ENCODE measurements at regions not wholly inside any gene's neighbourhood (a gene's known extent, or its start where the extent isn't known, plus 50 kb on each side); places are given as distances from the start of the nearest gene placed in this dataset.

GRCh38 chr15:77739591-77740378, 107.1 kb upstream of the LINGO1 start:
- no peak for TF ChIP-seq CTCF (IDR thresholded peaks at IDR 0.05)
- TF ChIP-seq POLR2A (IDR thresholded peaks at IDR 0.05) = no peak

Measured in thyroid gland (tissue), 4 donors.